ENCODE measurements at regions not wholly inside any gene's neighbourhood (a gene's known extent, or its start where the extent isn't known, plus 50 kb on each side); places are given as distances from the start of the nearest gene placed in this dataset.

DNA sequence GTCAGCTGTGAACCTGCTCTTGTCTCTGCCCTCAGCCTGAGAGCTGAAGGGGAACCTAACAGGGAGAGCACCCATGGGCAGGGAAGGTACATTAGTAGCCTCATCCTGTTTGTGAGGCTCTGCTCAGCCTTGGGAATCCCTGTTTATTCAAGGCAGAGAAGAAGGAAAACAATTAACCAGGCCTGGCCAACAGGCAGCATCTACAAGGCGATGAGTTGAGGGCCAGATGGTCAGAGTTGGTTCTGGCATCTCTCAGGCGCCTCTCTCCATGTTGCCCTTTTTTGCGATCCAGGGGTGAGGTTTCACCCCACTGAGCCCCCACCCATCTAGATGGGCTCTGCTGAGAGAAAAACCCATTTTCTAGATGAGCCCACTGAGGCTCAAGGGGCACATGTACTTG is 54.0 kb upstream of the TOP3B start:
- no peak for DNase-seq

DNA sequence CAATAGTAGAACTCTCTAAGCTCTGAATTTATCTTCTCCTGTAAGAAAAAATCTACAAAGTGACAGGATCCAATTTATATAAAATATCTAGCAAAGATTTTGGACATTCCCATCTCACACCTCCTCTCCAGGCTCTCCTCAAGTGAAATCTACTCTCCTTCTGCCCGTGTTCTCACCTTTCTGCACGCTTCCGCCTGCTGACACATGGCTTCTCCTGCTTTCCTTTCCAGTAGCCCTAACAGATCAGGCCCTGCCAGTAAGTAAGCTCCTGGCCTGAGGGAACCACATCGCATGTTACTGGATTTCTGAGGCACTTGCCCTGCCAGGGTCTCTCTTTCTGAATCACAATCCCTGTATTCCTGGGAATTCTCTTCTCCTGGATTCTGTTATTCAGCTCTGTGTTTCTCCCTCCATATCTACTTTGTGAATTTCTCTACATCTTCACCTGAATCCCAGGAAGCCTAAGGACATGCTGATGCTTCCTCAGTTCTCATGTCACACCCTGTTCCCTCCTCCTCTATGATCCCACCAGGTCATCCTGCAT is 53.3 kb upstream of the TOP3B start:
- DNase-seq = no peak

DNA sequence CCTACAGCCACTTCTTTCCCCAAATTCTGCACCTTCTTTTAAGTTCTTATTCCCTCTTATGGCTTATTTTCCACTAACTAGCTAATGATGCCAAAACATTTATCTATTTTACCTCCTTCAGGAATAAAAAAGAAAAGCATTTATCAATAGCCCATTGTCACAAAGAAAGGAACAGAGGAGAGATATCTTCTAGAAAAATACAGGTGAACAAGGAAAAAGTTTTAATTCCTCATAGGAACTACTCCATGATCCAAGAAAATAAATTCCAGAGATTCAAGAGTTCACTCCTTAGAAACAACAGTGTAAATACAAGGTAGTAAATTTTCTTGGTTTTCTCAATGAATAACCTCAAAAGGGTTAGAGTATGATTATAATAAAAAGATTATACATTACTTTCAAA is 52.6 kb upstream of the TOP3B start:
- DNase-seq = no peak

DNA sequence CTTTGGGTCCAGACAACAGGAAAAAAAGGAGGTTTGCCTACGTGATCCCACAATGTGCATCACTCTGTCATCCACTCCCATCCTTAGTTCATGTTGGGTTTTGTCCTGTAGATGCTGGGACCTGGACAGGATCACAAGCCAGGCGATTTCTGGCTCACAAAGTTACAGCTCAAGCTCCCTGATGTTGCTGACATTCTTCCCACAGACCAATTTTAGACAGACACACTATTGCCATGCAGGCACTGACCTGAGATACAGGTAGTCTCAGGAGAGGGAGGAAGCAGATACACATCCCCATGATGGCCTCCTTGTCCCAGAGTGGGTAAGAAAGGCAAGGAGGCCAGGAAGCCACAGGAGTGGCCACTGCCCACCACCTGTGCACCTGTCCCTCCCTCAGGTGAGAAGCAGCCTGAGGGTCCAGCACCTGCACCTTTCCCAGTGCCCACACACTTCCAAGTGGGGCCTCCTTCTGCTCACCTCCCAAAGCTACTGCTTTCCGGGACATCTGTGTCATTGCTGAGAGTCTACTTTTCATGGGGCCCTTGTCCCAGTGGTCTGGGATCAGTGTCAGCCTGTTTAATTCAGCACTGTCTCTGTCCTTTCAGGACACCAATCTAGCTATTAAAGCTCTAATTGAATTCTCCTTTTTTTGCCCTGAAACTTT is 52.0 kb upstream of the TOP3B start:
- DNase-seq = no peak

DNA sequence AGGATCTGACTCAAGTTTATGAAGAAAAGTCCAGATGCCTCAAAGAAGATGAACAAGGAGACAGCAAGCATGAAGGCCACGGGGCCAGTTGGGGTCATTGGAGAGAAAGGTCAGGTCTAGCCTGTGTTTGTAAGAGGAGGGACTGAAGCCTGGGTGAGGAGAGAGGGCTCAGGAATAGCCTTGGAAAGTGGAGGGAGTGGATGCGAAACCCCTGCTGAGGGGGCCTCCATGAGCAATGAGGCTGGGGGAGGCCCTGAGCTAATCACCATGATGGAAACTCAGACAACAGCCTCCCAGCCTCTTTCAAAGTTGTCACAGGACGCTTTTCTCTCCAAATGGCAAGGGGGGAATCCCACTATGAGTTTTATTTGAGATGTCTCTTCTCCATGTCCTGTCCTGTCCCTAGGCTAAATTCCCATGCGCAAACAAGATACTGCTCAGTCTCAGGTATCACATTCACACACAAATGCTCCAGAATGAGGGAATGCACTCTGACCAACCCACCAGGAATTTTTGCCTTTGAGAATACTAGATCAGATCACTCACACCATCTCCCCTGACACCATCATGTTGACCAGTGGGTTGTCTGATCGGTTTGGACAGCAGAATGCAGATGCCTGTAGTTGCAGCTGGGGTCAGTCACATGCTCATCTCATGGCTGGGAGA is 51.3 kb upstream of the TOP3B start:
- no peak for DNase-seq

DNA sequence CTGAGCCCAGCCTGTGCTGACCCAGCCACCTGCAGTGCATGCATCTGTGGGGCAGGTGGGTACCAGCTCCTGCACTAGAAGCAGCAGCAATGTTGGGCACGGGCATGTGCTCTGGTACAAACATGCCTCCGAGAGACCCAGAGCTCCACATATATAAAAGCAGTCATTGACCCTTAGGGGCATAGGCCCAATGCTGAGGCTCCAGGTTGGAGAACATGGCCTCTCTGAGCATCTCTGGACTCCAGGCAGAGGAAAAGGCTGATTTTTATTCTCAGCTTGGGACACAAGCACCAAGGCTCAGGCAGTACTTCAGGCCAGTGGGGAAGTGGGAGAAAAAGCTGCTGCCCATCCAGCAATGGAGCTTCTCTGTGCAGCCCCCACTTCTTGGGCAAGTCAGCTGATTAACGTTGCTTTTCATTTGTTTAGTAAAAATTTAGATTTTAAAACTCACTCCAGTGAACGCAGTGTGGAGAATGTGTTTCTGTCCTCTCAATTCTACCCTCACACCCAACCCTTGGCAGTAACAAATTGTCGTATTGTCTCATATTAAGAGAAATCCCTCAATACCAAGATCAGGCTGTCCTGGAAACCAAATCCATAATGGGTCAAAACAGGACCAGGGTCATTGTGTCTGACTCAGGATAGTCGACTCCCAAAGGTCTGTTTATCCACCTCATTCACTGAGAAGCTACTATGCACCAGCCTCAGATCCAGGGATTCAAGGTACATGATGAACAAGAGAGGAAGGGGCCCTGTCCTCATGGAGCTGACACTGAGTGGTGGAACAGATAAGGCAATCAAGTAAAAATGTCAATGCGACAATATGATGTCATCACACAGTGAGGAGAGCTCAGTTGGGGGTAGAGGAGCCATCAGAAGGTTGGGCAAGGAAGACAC is 50.6 kb upstream of the TOP3B start:
- DNase-seq = no peak

DNA sequence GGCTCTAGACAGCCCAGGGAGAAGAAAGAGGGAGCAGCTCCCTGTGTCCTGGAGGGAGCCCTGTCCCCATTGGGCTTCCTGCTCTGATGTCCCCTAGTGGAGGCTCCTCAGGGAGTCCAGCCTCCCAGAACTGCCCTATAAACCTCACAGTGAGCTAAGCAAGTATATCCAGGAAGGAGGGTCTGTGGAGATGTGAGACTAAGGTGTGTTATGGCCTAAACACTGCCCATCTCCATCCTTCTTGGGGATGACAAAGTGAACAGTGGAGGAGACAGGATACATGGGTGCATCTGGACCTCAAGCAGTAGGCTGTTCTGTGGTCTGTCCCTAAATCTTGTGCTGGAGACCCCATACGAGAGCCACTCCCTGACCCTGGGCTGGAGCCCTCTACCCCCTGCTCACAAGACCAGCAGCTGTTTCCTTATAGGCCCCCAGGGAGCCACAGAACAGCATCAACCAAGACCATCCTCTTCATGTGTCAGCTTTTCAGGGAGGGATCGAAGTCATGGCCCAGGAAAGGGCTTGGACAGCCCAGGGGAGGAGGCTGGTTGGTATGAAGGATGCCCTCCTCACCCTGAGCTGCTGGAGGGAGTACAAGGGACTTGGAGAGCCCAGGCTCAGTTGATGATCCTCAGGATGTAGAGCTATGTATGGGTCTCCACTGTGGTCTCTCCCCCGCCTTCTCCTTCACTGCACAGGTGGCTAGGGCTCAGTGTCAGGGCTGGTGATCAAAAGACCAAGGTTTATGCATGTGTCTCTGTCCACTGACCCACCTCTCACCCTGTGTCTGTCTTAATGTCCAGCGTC is 49.7 kb upstream of the TOP3B start:
- no peak for DNase-seq

Data from hindlimb muscle (tissue), 1 donor.